ENCODE measurements at regions not wholly inside any gene's neighbourhood (a gene's known extent, or its start where the extent isn't known, plus 50 kb on each side); places are given as distances from the start of the nearest gene placed in this dataset.

- no peak for TF ChIP-seq POLR2AphosphoS5 (IDR thresholded peaks at IDR 0.05; ENCODE audit: low read depth, low read length)
- no peak for TF ChIP-seq REST (IDR thresholded peaks at IDR 0.05; ENCODE audit: insufficient read depth in 1 of 2, low read depth in 2 of 2, low read length in 2 of 2)
- no peak for TF ChIP-seq SIN3A (IDR thresholded peaks at IDR 0.05; ENCODE audit: borderline replicate concordance, insufficient read depth, low read length)
- no peak for TF ChIP-seq TAF1 (IDR thresholded peaks at IDR 0.05; ENCODE audit: borderline replicate concordance, insufficient read depth, low read length)
These were observed 662.8 kb upstream of the SLITRK6 start for GRCh38 chr13:86462011-86462410.
